ENCODE measurements at regions not wholly inside any gene's neighbourhood (a gene's known extent, or its start where the extent isn't known, plus 50 kb on each side); places are given as distances from the start of the nearest gene placed in this dataset.

- Histone ChIP-seq H3K4me1 (no peaks in the 10 kb centered on the region), H3K27ac (no peak overlapping the region), H3K4me3 (no peak overlapping the region), H3K27me3 (no peaks in the 10 kb centered on the region), H3K36me3 (no peaks in the 10 kb centered on the region), H3K9me3 (no peaks in the 10 kb centered on the region)
- no peak for DNase-seq
- intact Hi-C loops (cut with DNase I; ENCODE audit: low total_unique reads) = no loop called here
- TF ChIP-seq CTCF (IDR thresholded peaks at IDR 0.05) = no peak
- no peak for TF ChIP-seq POLR2A (IDR thresholded peaks at IDR 0.05)
Measured at GRCh38 chr2:2874341-2874740, 503.3 kb downstream of the EIPR1 start.

GRCh38 chr2:2873450-2873811 is 504.2 kb downstream of the EIPR1 start:
- Histone ChIP-seq H3K4me3 (no peak overlapping the region), H3K9me3 (no peaks in the 10 kb centered on the region), H3K27ac (no peak overlapping the region), H3K4me1 (no peaks in the 10 kb centered on the region), H3K27me3 (no peaks in the 10 kb centered on the region), H3K36me3 (no peaks in the 10 kb centered on the region)
- TF ChIP-seq CTCF (IDR thresholded peaks at IDR 0.05) (no peak), POLR2A (IDR thresholded peaks at IDR 0.05) (no peak)
- intact Hi-C loops (cut with DNase I; ENCODE audit: low total_unique reads) = no loop called here
- DNase-seq = no peak

- DNase-seq = no peak
- TF ChIP-seq POLR2A (IDR thresholded peaks at IDR 0.05) (no peak), CTCF (IDR thresholded peaks at IDR 0.05) (no peak)
- no peak overlapping the region for H3K4me3 ChIP-seq
- H3K9me3 ChIP-seq = no peaks in the 10 kb centered on the region
- H3K36me3 ChIP-seq = no peaks in the 10 kb centered on the region
- H3K27ac ChIP-seq = no peak overlapping the region
- H3K27me3 ChIP-seq = no peaks in the 10 kb centered on the region
- H3K4me1 ChIP-seq = no peaks in the 10 kb centered on the region
- intact Hi-C loops (cut with DNase I; ENCODE audit: low total_unique reads) = no loop called here
Measured at GRCh38 chr2:2872713-2873449, 504.7 kb downstream of the EIPR1 start.

- Histone ChIP-seq H3K9me3 (no peaks in the 10 kb centered on the region), H3K27me3 (no peaks in the 10 kb centered on the region), H3K4me1 (no peaks in the 10 kb centered on the region), H3K36me3 (no peaks in the 10 kb centered on the region), H3K27ac (no peak overlapping the region), H3K4me3 (no peak overlapping the region)
- intact Hi-C loops (cut with DNase I; ENCODE audit: low total_unique reads) = no loop called here
- no peak for TF ChIP-seq POLR2A (IDR thresholded peaks at IDR 0.05)
- TF ChIP-seq CTCF (IDR thresholded peaks at IDR 0.05) = no peak
- DNase-seq = no peak
Measured at GRCh38 chr2:2872309-2872617, 505.4 kb downstream of the EIPR1 start.

- Histone ChIP-seq H3K36me3 (no peaks in the 10 kb centered on the region), H3K4me3 (no peak overlapping the region), H3K9me3 (no peaks in the 10 kb centered on the region), H3K27ac (no peak overlapping the region), H3K27me3 (no peaks in the 10 kb centered on the region), H3K4me1 (no peaks in the 10 kb centered on the region)
- TF ChIP-seq POLR2A (IDR thresholded peaks at IDR 0.05) (no peak), CTCF (IDR thresholded peaks at IDR 0.05) (no peak)
- intact Hi-C loops (cut with DNase I; ENCODE audit: low total_unique reads) = no loop called here
- no peak for DNase-seq
Measured at GRCh38 chr2:2871480-2872308, 505.9 kb downstream of the EIPR1 start.

Measured in uterus (tissue), 3 donors.